ENCODE measurements at regions not wholly inside any gene's neighbourhood (a gene's known extent, or its start where the extent isn't known, plus 50 kb on each side); places are given as distances from the start of the nearest gene placed in this dataset.

DNA sequence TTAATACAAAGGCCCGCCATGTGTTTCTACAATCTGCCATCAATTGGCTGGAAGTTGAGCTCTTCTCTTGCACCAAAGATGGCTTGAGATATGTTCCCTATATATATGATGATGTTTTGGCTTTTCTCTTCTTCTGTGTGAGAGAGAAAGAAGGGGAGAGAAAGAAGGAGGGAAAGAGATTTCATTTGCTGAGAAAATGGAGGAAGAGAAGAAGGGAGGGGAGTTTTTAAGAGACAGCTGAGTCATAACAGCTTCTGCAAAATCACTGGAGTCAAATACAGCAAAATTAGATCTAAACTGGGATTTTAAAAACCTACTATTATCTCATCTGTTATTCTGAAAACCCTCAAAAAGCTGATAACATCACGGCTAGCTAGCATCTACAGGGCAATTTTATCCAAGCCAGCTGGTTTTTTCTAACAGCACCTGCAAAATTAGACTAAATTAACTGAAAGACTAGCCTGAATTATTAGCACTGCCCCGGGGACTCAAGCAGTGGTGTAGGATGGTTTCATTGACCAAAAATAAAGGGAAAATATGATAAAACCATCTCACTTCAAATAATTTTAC is 647.6 kb upstream of the ACTRT1 start:
- no peak for TF ChIP-seq EP300 (IDR thresholded peaks at IDR 0.05)
- TF ChIP-seq, protein P1, sequence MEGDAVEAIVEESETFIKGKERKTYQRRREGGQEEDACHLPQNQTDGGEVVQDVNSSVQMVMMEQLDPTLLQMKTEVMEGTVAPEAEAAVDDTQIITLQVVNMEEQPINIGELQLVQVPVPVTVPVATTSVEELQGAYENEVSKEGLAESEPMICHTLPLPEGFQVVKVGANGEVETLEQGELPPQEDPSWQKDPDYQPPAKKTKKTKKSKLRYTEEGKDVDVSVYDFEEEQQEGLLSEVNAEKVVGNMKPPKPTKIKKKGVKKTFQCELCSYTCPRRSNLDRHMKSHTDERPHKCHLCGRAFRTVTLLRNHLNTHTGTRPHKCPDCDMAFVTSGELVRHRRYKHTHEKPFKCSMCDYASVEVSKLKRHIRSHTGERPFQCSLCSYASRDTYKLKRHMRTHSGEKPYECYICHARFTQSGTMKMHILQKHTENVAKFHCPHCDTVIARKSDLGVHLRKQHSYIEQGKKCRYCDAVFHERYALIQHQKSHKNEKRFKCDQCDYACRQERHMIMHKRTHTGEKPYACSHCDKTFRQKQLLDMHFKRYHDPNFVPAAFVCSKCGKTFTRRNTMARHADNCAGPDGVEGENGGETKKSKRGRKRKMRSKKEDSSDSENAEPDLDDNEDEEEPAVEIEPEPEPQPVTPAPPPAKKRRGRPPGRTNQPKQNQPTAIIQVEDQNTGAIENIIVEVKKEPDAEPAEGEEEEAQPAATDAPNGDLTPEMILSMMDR (IDR thresholded peaks at IDR 0.05): no peak

Data from stomach (tissue), 4 donors.